ENCODE measurements at regions not wholly inside any gene's neighbourhood (a gene's known extent, or its start where the extent isn't known, plus 50 kb on each side); places are given as distances from the start of the nearest gene placed in this dataset.

DNA sequence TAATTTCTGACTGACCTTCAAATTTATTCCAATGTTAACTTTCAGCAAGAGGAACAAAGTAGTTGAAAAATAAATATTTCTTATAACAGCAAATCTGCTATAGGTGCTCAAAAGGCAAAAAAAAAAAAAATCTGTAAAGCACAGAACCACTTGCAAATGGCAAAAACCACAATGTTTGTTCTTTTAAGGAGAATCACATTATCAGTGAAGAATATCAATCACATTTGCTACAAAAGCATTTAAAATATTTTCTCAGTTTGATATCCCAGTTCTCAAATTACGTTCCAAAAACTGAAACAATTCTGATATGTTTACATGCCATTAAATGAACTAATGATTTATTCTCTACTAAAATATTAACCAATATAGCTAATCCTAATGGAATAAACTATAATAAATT is 163.3 kb downstream of the METTL4 start:
- no peaks in the 10 kb centered on the region for H3K27me3 Mint-ChIP-seq
- H3K4me3 Mint-ChIP-seq, result no peak overlapping the region
- TF ChIP-seq CTCF (conservative IDR thresholded peaks at IDR 0.05), result no peak
- H3K27ac Mint-ChIP-seq, result no peak overlapping the region
- H3K36me3 Mint-ChIP-seq, result no peaks in the 10 kb centered on the region
- DNase-seq (ENCODE audit: extremely low spot score, unreplicated experiment), result no peak
- no peaks in the 10 kb centered on the region for H3K9me3 Mint-ChIP-seq
- no peaks in the 10 kb centered on the region for H3K4me1 Mint-ChIP-seq (ENCODE audit: unreplicated experiment)

DNA sequence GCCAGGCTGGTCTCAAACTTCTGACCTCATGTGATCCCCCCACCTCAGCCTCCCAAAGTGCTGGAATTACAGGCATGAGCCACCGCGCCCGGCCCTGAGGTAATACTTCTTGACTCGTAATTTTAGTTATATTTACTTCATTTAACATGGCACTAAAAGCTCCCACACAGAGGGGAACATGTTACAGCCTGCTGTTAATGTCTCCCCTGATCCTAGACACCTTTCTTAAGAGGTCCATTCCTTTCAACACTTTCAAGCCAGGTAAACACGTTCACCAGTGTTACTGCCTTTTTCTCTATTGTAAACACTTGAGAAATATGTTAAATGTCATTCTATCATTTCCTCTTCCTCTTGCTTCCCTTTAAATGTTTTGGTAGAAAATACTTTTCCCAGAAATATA is 161.4 kb downstream of the METTL4 start:
- Mint-ChIP-seq H3K36me3 (no peaks in the 10 kb centered on the region), H3K4me1 (ENCODE audit: unreplicated experiment) (no peaks in the 10 kb centered on the region), H3K27ac (no peak overlapping the region), H3K9me3 (no peaks in the 10 kb centered on the region), H3K4me3 (no peak overlapping the region), H3K27me3 (no peaks in the 10 kb centered on the region)
- DNase-seq (ENCODE audit: extremely low spot score, unreplicated experiment), result no peak
- no peak for TF ChIP-seq CTCF (conservative IDR thresholded peaks at IDR 0.05)

DNA sequence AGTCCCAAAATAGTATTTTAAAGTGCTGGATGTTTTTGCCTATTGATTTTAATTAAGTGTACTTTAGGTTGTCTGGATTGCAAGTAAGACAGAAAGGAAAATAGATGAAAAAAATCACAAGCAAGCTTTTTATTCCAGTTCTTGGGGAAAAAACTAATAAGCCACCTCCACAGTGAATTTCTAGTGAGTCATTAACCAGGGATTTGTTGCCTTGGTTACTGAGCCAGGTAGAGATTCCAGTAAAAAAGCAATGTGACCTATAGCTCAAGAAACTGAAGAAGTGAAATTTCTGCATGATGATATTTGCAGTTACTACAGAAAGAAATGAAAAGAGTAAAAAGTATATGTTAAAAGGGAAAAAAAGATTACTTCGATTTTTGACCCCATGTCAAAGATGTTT is 160.6 kb downstream of the METTL4 start:
- no peak for DNase-seq (ENCODE audit: extremely low spot score, unreplicated experiment)
- no peak overlapping the region for H3K4me3 Mint-ChIP-seq
- TF ChIP-seq CTCF (conservative IDR thresholded peaks at IDR 0.05), result no peak

DNA sequence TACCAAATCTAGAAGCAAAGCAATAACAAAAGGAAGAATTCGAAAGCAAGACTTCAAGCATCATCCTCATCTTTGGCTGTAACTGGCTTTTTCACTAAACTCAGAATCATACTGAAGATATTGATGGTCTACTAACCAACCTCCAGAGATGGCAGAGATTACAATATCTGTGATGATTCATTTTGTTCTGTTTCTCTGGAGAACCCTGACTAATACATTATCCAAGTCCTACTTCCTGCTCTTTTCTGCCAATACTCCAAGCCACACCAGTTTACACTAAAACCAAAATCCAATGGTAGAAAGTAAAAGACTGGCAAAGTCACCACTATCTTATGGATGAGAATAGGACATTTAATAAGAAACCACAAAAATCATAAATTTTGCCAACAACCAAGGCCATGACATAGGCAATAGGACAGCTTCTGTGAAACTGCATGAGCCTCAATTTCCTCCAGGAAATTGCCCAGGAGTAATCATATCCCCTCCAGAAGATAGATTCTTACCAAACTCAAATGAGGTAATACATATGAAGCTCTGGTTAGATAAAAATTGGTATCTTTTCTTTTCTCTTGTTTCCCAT is 159.8 kb downstream of the METTL4 start:
- H3K27ac Mint-ChIP-seq, result no peak overlapping the region
- TF ChIP-seq CTCF (conservative IDR thresholded peaks at IDR 0.05), result no peak

More for the DNA sequence above, 160.6 kb downstream of the METTL4 start:
- Mint-ChIP-seq H3K27ac (no peak overlapping the region), H3K27me3 (no peaks in the 10 kb centered on the region), H3K9me3 (no peaks in the 10 kb centered on the region), H3K36me3 (no peaks in the 10 kb centered on the region), H3K4me1 (ENCODE audit: unreplicated experiment) (no peaks in the 10 kb centered on the region)

DNA sequence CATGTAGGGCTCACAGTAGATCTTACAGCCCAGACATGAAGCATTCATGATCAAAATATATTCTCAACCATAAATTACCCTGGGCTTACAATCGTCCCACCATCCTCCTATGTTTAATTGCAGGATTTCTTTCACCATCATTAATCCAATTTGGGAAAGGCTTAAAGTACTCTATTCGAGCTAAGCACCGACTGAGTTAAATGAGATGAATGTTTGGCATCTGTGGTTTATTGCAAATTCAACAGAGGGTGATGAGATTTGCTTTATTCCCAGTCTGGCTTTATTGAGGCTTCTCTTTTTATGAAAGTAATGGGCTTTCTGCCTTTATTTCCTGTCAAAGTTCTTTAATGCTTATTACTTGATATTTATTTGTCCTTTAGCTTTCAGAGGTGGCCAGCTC is 159.0 kb downstream of the METTL4 start:
- Mint-ChIP-seq H3K27me3 (no peaks in the 10 kb centered on the region), H3K36me3 (no peaks in the 10 kb centered on the region), H3K9me3 (no peaks in the 10 kb centered on the region), H3K4me3 (no peak overlapping the region), H3K27ac (no peak overlapping the region), H3K4me1 (ENCODE audit: unreplicated experiment) (no peaks in the 10 kb centered on the region)
- DNase-seq (ENCODE audit: extremely low spot score, unreplicated experiment), result no peak
- TF ChIP-seq CTCF (conservative IDR thresholded peaks at IDR 0.05), result no peak

More for the DNA sequence above, 159.8 kb downstream of the METTL4 start:
- Mint-ChIP-seq H3K4me1 (ENCODE audit: unreplicated experiment) (no peaks in the 10 kb centered on the region), H3K27me3 (no peaks in the 10 kb centered on the region), H3K36me3 (no peaks in the 10 kb centered on the region), H3K9me3 (no peaks in the 10 kb centered on the region), H3K4me3 (no peak overlapping the region)
- DNase-seq (ENCODE audit: extremely low spot score, unreplicated experiment), result no peak
